ENCODE measurements at regions not wholly inside any gene's neighbourhood (a gene's known extent, or its start where the extent isn't known, plus 50 kb on each side); places are given as distances from the start of the nearest gene placed in this dataset.

GRCh38 chr15:36529296-36530011 lies 50.0 kb upstream of the CDIN1 start:
- no peak for TF ChIP-seq CTCF (IDR thresholded peaks at IDR 0.05; ENCODE audit: insufficient read depth, low read length, severe bottlenecking)
- Histone ChIP-seq H3K4me3 (ENCODE audit: low read depth, low read length) (no peak overlapping the region), H3K27me3 (ENCODE audit: control insufficient read depth, insufficient read depth, low read length) (no peaks in the 10 kb centered on the region), H3K36me3 (ENCODE audit: control insufficient read depth, insufficient read depth, low read length) (no peaks in the 10 kb centered on the region)
- FAIRE-seq, result no peak
- no peak for DNase-seq (ENCODE audit: low read depth)
